ENCODE measurements at regions not wholly inside any gene's neighbourhood (a gene's known extent, or its start where the extent isn't known, plus 50 kb on each side); places are given as distances from the start of the nearest gene placed in this dataset.

- Histone ChIP-seq H4K20me1 (ENCODE audit: control insufficient read depth, insufficient read depth, insufficient read length) (no peaks in the 10 kb centered on the region), H2BK5ac (ENCODE audit: insufficient read length, low read length) (no peak overlapping the region), H3K27me3 (ENCODE audit: insufficient read depth, low read length) (no peaks in the 10 kb centered on the region), H3K27ac (ENCODE audit: insufficient read length, low read depth, low read length) (no peak overlapping the region), H3K4ac (ENCODE audit: low read depth, low read length) (no peak overlapping the region), H3K9me3 (ENCODE audit: control insufficient read depth, low read depth, low read length) (no peaks in the 10 kb centered on the region), H3K4me1 (ENCODE audit: insufficient read depth, low read length) (no peaks in the 10 kb centered on the region), H3K79me1 (ENCODE audit: insufficient read depth, low read depth, low read length, poor library complexity, severe bottlenecking) (no peaks in the 10 kb centered on the region), H2AFZ (ENCODE audit: low read length) (no peak overlapping the region), H2BK120ac (ENCODE audit: low read depth, low read length, poor library complexity, severe bottlenecking) (no peak overlapping the region), H4K91ac (ENCODE audit: insufficient read length, low read depth, low read length) (no peak overlapping the region), H4K5ac (ENCODE audit: insufficient read length, low read depth, low read length) (no peak overlapping the region), H3K4me2 (ENCODE audit: insufficient read depth, insufficient read length, low read length) (no peak overlapping the region), H2AK5ac (ENCODE audit: insufficient read length, low read length) (no peak overlapping the region), H3K79me2 (ENCODE audit: insufficient read depth, low read length) (no peaks in the 10 kb centered on the region), H3K18ac (ENCODE audit: insufficient read length, low read depth, low read length) (no peak overlapping the region), H2BK15ac (ENCODE audit: low read depth, low read length) (no peak overlapping the region), H3K56ac (ENCODE audit: insufficient read length, low read depth, low read length) (no peak overlapping the region), H2BK12ac (ENCODE audit: insufficient read length, low read depth, low read length) (no peak overlapping the region), H4K8ac (replicated peaks; ENCODE audit: insufficient read length, low read depth, low read length) (no peak overlapping the region), H3K23me2 (ENCODE audit: insufficient read length, low read depth, low read length, poor library complexity, severe bottlenecking) (no peaks in the 10 kb centered on the region), H3K14ac (ENCODE audit: insufficient read depth, low read length) (no peak overlapping the region), H3K9ac (ENCODE audit: extremely low read depth, insufficient read length, low read length) (no peak overlapping the region), H3T11ph (ENCODE audit: low read length) (no peak overlapping the region), H3K23ac (ENCODE audit: insufficient read length, low read depth, low read length) (no peak overlapping the region), H2BK20ac (ENCODE audit: low read depth, low read length, poor library complexity, severe bottlenecking) (no peak overlapping the region)
- H3K36me3 Mint-ChIP-seq (ENCODE audit: insufficient read depth in 1 of 3, low read depth in 3 of 3), result no peaks in the 10 kb centered on the region; a peak in 1 of 7 replicates
- H3K9me3 Mint-ChIP-seq, result no peaks in the 10 kb centered on the region
- no peak overlapping the region for H3K4me3 Mint-ChIP-seq
- peaks cover 5 to 8% of the 10 kb centered on the region in 2 experiments for H3K4me1 Mint-ChIP-seq
- no peak overlapping the region for H3K27ac Mint-ChIP-seq
- no peaks in the 10 kb centered on the region for H3K27me3 Mint-ChIP-seq (ENCODE audit: low read depth)
- no CpG with 5 or more reads among the region's 4 CpGs for WGBS (ENCODE audit: extremely low coverage, insufficient read length, low lambda C conversion rate)
- no peak for DNase-seq
- no peak for TF ChIP-seq CTCF (conservative IDR thresholded peaks at IDR 0.05)
Observed at GRCh38 chr14:30193101-30193500, 265.5 kb upstream of the PRKD1 start.

Measured in H9 (cell line).